ENCODE measurements at regions not wholly inside any gene's neighbourhood (a gene's known extent, or its start where the extent isn't known, plus 50 kb on each side); places are given as distances from the start of the nearest gene placed in this dataset.
"Not testable (repeated sequence)": the region's sequence is repeated elsewhere in the genome, so short reads cannot be mapped to it uniquely, and the experiment has no call there.

- H3K36me3 Mint-ChIP-seq (ENCODE audit: insufficient read depth): no peaks in the 10 kb centered on the region
- no peak overlapping the region for H3K4me3 Mint-ChIP-seq
- peaks cover 0 to 3% of the 10 kb centered on the region in 2 donors for H3K4me1 Mint-ChIP-seq (ENCODE audit: low read depth in 2 of 2)
- no peaks in the 10 kb centered on the region for H3K9me3 Mint-ChIP-seq
- no peak overlapping the region for H3K27ac Mint-ChIP-seq
- DNase-seq: no peak
- peaks cover 31 to 38% of the 10 kb centered on the region in 2 donors for H3K27me3 Mint-ChIP-seq
- ATAC-seq (replicated peaks): no peak
Measured at GRCh38 chr9:71514344-71514975, 253.9 kb downstream of the CEMIP2 start.

- DNase-seq: no peak
- Mint-ChIP-seq H3K27ac (no peak overlapping the region), H3K36me3 (ENCODE audit: insufficient read depth) (no peaks in the 10 kb centered on the region), H3K27me3 (peaks cover 9% of the 10 kb centered on the region in 2 donors), H3K4me3 (no peak overlapping the region), H3K9me3 (no peaks in the 10 kb centered on the region), H3K4me1 (ENCODE audit: low read depth in 2 of 2) (no peaks in the 10 kb centered on the region)
- no peak for ATAC-seq (replicated peaks)
Measured at GRCh38 chr9:71509054-71509453, 259.3 kb downstream of the CEMIP2 start.

GRCh38 chr9:71508141-71508540 is 260.2 kb downstream of the CEMIP2 start:
- not testable (repeated sequence) for H3K4me1 Mint-ChIP-seq (ENCODE audit: low read depth in 2 of 2); ATAC-seq (replicated peaks)

GRCh38 chr9:71506821-71507220 is 261.5 kb downstream of the CEMIP2 start:
- Mint-ChIP-seq H3K9me3 (no peaks in the 10 kb centered on the region), H3K27ac (no peak overlapping the region), H3K4me3 (no peak overlapping the region), H3K36me3 (ENCODE audit: insufficient read depth) (no peaks in the 10 kb centered on the region), H3K27me3 (peaks cover 9% of the 10 kb centered on the region in 2 donors), H3K4me1 (ENCODE audit: low read depth in 2 of 2) (no peaks in the 10 kb centered on the region)
- ATAC-seq (replicated peaks) (no peak), DNase-seq (no peak)

More at GRCh38 chr9:71508141-71508540, 260.2 kb downstream of the CEMIP2 start:
- not testable (repeated sequence) for H3K36me3 Mint-ChIP-seq (ENCODE audit: insufficient read depth); H3K4me3 Mint-ChIP-seq; H3K27me3 Mint-ChIP-seq; H3K27ac Mint-ChIP-seq; H3K9me3 Mint-ChIP-seq; DNase-seq

- Mint-ChIP-seq H3K9me3 (peaks cover 0 to 2% of the 10 kb centered on the region in 2 donors), H3K27ac (no peak overlapping the region), H3K4me3 (no peak overlapping the region), H3K4me1 (ENCODE audit: low read depth in 2 of 2) (no peaks in the 10 kb centered on the region), H3K27me3 (peaks cover 4 to 6% of the 10 kb centered on the region in 2 donors), H3K36me3 (ENCODE audit: insufficient read depth) (no peaks in the 10 kb centered on the region)
- no peak for DNase-seq
- no peak for ATAC-seq (replicated peaks)
Measured at GRCh38 chr9:71504636-71505035, 263.7 kb downstream of the CEMIP2 start.

GRCh38 chr9:71498691-71499090 is 269.6 kb downstream of the CEMIP2 start:
- Mint-ChIP-seq H3K36me3 (ENCODE audit: insufficient read depth) (peaks cover 4% of the 10 kb centered on the region), H3K4me3 (no peak overlapping the region), H3K27ac (no peak overlapping the region), H3K27me3 (peaks cover 12 to 23% of the 10 kb centered on the region in 2 donors), H3K4me1 (ENCODE audit: low read depth in 2 of 2) (no peaks in the 10 kb centered on the region), H3K9me3 (peaks cover 0 to 4% of the 10 kb centered on the region in 2 donors)
- DNase-seq: no peak
- no peak for ATAC-seq (replicated peaks)

GRCh38 chr9:71490810-71491209 is 277.5 kb downstream of the CEMIP2 start:
- Mint-ChIP-seq H3K27ac (no peak overlapping the region), H3K9me3 (no peaks in the 10 kb centered on the region), H3K27me3 (peaks cover 46 to 64% of the 10 kb centered on the region in 2 donors), H3K4me3 (no peak overlapping the region), H3K4me1 (ENCODE audit: low read depth in 2 of 2) (no peaks in the 10 kb centered on the region), H3K36me3 (ENCODE audit: insufficient read depth) (peaks cover 4% of the 10 kb centered on the region)
- DNase-seq: no peak
- no peak for ATAC-seq (replicated peaks)

GRCh38 chr9:71487061-71487460 is 281.3 kb downstream of the CEMIP2 start:
- Mint-ChIP-seq H3K4me3 (no peak overlapping the region), H3K9me3 (no peaks in the 10 kb centered on the region), H3K27me3 (peaks cover 38 to 49% of the 10 kb centered on the region in 2 donors), H3K4me1 (ENCODE audit: low read depth in 2 of 2) (no peaks in the 10 kb centered on the region), H3K27ac (no peak overlapping the region), H3K36me3 (ENCODE audit: insufficient read depth) (no peaks in the 10 kb centered on the region)
- DNase-seq: no peak
- ATAC-seq (replicated peaks): no peak

GRCh38 chr9:71485326-71485725 is 283.0 kb downstream of the CEMIP2 start:
- ATAC-seq (replicated peaks): no peak
- no peak for DNase-seq
- no peaks in the 10 kb centered on the region for H3K9me3 Mint-ChIP-seq
- no peak overlapping the region for H3K4me3 Mint-ChIP-seq
- no peaks in the 10 kb centered on the region for H3K36me3 Mint-ChIP-seq (ENCODE audit: insufficient read depth)
- no peak overlapping the region for H3K27ac Mint-ChIP-seq
- H3K4me1 Mint-ChIP-seq (ENCODE audit: low read depth in 2 of 2): no peaks in the 10 kb centered on the region
- peaks cover 26 to 39% of the 10 kb centered on the region in 2 donors for H3K27me3 Mint-ChIP-seq

GRCh38 chr9:71483436-71483835 is 284.9 kb downstream of the CEMIP2 start:
- Mint-ChIP-seq H3K27ac (no peak overlapping the region), H3K4me3 (no peak overlapping the region), H3K27me3 (peaks cover 22 to 28% of the 10 kb centered on the region in 2 donors), H3K9me3 (no peaks in the 10 kb centered on the region), H3K36me3 (ENCODE audit: insufficient read depth) (no peaks in the 10 kb centered on the region), H3K4me1 (ENCODE audit: low read depth in 2 of 2) (no peaks in the 10 kb centered on the region)
- DNase-seq: no peak
- no peak for ATAC-seq (replicated peaks)

- Mint-ChIP-seq H3K4me3 (no peak overlapping the region), H3K27me3 (peaks cover 5 to 7% of the 10 kb centered on the region in 2 donors), H3K9me3 (no peaks in the 10 kb centered on the region), H3K36me3 (ENCODE audit: insufficient read depth) (no peaks in the 10 kb centered on the region), H3K4me1 (ENCODE audit: low read depth in 2 of 2) (no peaks in the 10 kb centered on the region), H3K27ac (no peak overlapping the region)
- no peak for DNase-seq
- ATAC-seq (replicated peaks): no peak
Measured at GRCh38 chr9:71479621-71480020, 288.7 kb downstream of the CEMIP2 start.

GRCh38 chr9:71472400-71472799 is 295.9 kb downstream of the CEMIP2 start:
- no peak for DNase-seq
- no peaks in the 10 kb centered on the region for H3K9me3 Mint-ChIP-seq
- H3K27ac Mint-ChIP-seq: no peak overlapping the region
- H3K4me3 Mint-ChIP-seq: no peak overlapping the region
- no peak for ATAC-seq (replicated peaks)
- H3K27me3 Mint-ChIP-seq: peaks cover 26 to 29% of the 10 kb centered on the region in 2 donors
- H3K36me3 Mint-ChIP-seq (ENCODE audit: insufficient read depth): no peaks in the 10 kb centered on the region
- no peaks in the 10 kb centered on the region for H3K4me1 Mint-ChIP-seq (ENCODE audit: low read depth in 2 of 2)

GRCh38 chr9:71465392-71465791 is 302.9 kb downstream of the CEMIP2 start:
- ATAC-seq (replicated peaks) (no peak), DNase-seq (no peak)
- Mint-ChIP-seq H3K27me3 (peaks cover 0 to 9% of the 10 kb centered on the region in 2 donors), H3K4me1 (ENCODE audit: low read depth in 2 of 2) (no peaks in the 10 kb centered on the region), H3K36me3 (ENCODE audit: insufficient read depth) (no peaks in the 10 kb centered on the region), H3K4me3 (no peak overlapping the region), H3K27ac (no peak overlapping the region), H3K9me3 (no peaks in the 10 kb centered on the region)

- no peak overlapping the region for H3K4me3 Mint-ChIP-seq
- DNase-seq (no peak), ATAC-seq (replicated peaks) (no peak)
- H3K9me3 Mint-ChIP-seq: no peaks in the 10 kb centered on the region
- no peaks in the 10 kb centered on the region for H3K4me1 Mint-ChIP-seq (ENCODE audit: low read depth in 2 of 2)
- peaks cover 0 to 18% of the 10 kb centered on the region in 2 donors for H3K27me3 Mint-ChIP-seq
- no peak overlapping the region for H3K27ac Mint-ChIP-seq
- no peaks in the 10 kb centered on the region for H3K36me3 Mint-ChIP-seq (ENCODE audit: insufficient read depth)
Measured at GRCh38 chr9:71459082-71459481, 309.2 kb downstream of the CEMIP2 start.

Measured in effector memory CD8-positive, alpha-beta T cell (primary cell).